Activated naive CD4-positive, alpha-beta T cell treated with anti-CD3 and anti-CD28 coated beads, Interleukin-2, amount 50 U/mL, for 72 hours (primary cell): ENCODE measurements at regions not wholly inside any gene's neighbourhood (a gene's known extent, or its start where the extent isn't known, plus 50 kb on each side); places are given as distances from the start of the nearest gene placed in this dataset.

Experiments used
- ATAC-seq, 2 donors: fragments of 150-1000 bp; cut with Tn5 transposase; 2 replicates each; pipeline ENCODE4 v1.10.0; 2021; ENCODE audit warnings: mild to moderate bottlenecking in 2 of 2, moderate library complexity in 2 of 2
- DNase-seq, 2 donors: peaks; one replicate each; pipeline ENCODE4 v3.0.0; 2021 to 2022; ENCODE audit warnings: low spot score in 2 of 2
- H3K27ac Mint-ChIP-seq, 2 donors: one replicate each; pipeline ENCODE4 v1.8.0; 2022; ENCODE audit warnings: mild to moderate bottlenecking in 2 of 2, mixed read lengths in 2 of 2
- H3K36me3 Mint-ChIP-seq, 2 donors: one replicate each; pipeline ENCODE4 v1.8.0; 2022; ENCODE audit warnings: mixed read lengths in 2 of 2
- H3K9me3 Mint-ChIP-seq, 2 donors: one replicate each; pipeline ENCODE4 v1.8.0; 2022; ENCODE audit warnings: mixed read lengths in 2 of 2

- DNase-seq: no peak
- H3K27ac Mint-ChIP-seq: no peak overlapping the region
- ATAC-seq: no peak
- H3K9me3 Mint-ChIP-seq: no peaks in the 10 kb centered on the region
- no peaks in the 10 kb centered on the region for H3K36me3 Mint-ChIP-seq
Measured at GRCh38 chr17:34164837-34165236, 90.2 kb upstream of the CCL2 start.

DNA sequence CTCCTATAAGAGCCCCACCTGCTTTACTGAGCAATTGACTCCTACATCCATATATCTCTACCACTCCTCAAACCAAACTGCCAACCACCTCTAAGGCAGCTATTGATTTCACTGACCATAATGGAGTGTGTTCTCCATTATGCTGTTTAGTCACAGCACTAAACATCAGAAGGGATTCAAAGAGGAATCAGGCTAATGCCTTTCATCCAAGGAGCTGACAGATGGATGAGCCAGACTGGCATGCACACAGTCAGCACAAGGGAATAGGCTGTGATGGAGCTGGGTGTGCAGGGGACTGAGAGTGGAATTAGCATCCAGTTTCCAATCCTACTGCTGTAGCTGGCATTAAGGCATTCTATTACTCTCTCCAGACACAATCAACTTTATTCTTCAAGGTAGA, 88.7 kb upstream of the CCL2 start:
- no peaks in the 10 kb centered on the region for H3K36me3 Mint-ChIP-seq

GRCh38 chr17:34167354-34167753, 87.7 kb upstream of the CCL2 start:
- H3K27ac Mint-ChIP-seq: no peak overlapping the region
- no peaks in the 10 kb centered on the region for H3K9me3 Mint-ChIP-seq
- H3K36me3 Mint-ChIP-seq: no peaks in the 10 kb centered on the region
- ATAC-seq: no peak
- no peak for DNase-seq

More for the DNA sequence above, 88.7 kb upstream of the CCL2 start:
- ATAC-seq (no peak), DNase-seq (no peak)
- no peak overlapping the region for H3K27ac Mint-ChIP-seq
- no peaks in the 10 kb centered on the region for H3K9me3 Mint-ChIP-seq

- H3K36me3 Mint-ChIP-seq: no peaks in the 10 kb centered on the region
- ATAC-seq (no peak), DNase-seq (no peak)
- H3K9me3 Mint-ChIP-seq: no peaks in the 10 kb centered on the region
- H3K27ac Mint-ChIP-seq: no peak overlapping the region
Measured at GRCh38 chr17:34168989-34169388, 86.1 kb upstream of the CCL2 start.

- DNase-seq (no peak), ATAC-seq (no peak)
- Mint-ChIP-seq H3K9me3 (no peaks in the 10 kb centered on the region), H3K36me3 (no peaks in the 10 kb centered on the region), H3K27ac (no peak overlapping the region)
Measured at GRCh38 chr17:34169496-34169895, 85.6 kb upstream of the CCL2 start.

DNA sequence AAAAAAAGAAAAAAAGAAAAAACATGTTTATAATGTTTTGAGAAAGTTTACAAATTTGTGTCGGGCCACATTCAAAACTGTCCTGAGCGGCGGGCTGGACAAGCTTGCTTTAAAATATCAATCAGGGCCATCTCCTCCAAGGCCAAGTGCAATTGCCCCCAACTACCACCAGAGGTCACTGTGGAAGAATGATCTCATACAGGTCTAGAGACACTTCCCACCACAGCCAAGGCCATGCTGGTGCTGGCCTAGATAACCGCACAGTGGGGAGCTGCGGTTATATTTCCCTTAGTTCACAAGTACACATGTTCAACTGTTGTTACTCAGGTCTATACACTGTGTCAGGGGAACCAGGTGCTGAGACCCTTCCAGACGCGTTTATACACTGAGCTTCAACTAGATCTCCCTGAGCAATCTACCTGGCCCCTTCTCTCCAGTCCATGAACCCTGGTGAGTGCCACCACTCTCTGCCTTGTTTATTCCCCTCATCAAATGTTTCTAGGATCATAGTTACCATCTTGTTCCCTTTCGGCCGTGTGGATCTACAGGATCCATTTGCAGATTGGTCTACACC, 83.8 kb upstream of the CCL2 start:
- DNase-seq (peak in 1 of 2 donors; percentile 59), ATAC-seq (peak; percentile 61 to 69)
- Mint-ChIP-seq H3K27ac (no peak overlapping the region), H3K9me3 (no peaks in the 10 kb centered on the region), H3K36me3 (no peaks in the 10 kb centered on the region)

DNA sequence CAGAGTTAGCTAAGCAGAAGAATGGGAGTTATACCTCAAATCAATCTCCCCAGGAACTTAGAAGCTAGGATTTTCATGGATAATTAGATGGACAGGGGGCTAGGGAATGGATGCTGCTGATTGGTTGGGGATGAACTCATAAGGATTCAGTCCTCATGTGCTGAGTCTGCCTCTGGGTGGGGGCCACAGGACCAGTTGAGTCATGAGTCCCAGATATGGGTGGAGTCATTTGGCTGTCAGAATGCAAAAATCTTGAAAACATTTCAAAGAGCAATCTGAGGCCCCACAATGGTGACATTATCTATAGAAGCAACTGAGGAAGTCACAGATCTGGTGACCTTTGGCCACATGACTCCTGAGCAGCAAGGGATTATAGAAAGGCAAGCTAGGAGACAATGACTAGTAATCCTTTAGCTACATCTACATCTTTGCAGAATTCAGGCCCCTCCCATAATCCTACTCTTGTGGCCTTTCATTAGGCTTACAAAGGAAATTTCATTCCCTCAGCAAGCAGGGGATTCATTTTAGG, 82.6 kb upstream of the CCL2 start:
- ATAC-seq: no peak
- no peak for DNase-seq
- H3K9me3 Mint-ChIP-seq: no peaks in the 10 kb centered on the region
- H3K27ac Mint-ChIP-seq: no peak overlapping the region
- H3K36me3 Mint-ChIP-seq: no peaks in the 10 kb centered on the region

DNA sequence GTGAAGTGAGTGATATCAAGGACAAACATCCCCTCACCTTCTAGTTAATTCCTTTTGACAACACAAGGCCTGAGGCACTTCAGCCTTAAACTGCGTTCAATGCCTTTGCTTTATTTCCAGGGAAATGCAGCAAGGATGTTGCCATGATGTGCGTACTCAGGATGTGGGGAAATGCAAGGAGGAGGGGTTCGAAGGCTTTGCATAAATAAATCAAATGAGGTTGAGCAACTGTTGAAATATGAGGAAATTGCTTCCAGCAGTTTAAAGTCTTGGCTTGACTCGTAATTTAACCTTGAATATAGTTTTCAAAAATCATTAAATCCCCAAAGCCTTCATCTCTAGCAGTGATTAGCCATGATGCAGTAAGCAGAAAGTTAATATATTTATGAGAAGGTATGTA, 81.8 kb upstream of the CCL2 start:
- Mint-ChIP-seq H3K27ac (no peak overlapping the region), H3K36me3 (no peaks in the 10 kb centered on the region), H3K9me3 (no peaks in the 10 kb centered on the region)
- ATAC-seq (no peak), DNase-seq (no peak)

GRCh38 chr17:34174496-34174895, 80.6 kb upstream of the CCL2 start:
- no peak for ATAC-seq
- Mint-ChIP-seq H3K9me3 (no peaks in the 10 kb centered on the region), H3K27ac (no peak overlapping the region), H3K36me3 (no peaks in the 10 kb centered on the region)
- DNase-seq: no peak

GRCh38 chr17:34176440-34176839, 78.6 kb upstream of the CCL2 start:
- no peaks in the 10 kb centered on the region for H3K36me3 Mint-ChIP-seq
- no peak for ATAC-seq

GRCh38 chr17:34177642-34178041, 77.4 kb upstream of the CCL2 start:
- Mint-ChIP-seq H3K36me3 (no peaks in the 10 kb centered on the region), H3K27ac (no peak overlapping the region), H3K9me3 (no peaks in the 10 kb centered on the region)
- no peak for ATAC-seq
- DNase-seq: no peak

More at GRCh38 chr17:34176440-34176839, 78.6 kb upstream of the CCL2 start:
- Mint-ChIP-seq H3K27ac (no peak overlapping the region), H3K9me3 (no peaks in the 10 kb centered on the region)
- DNase-seq: no peak

GRCh38 chr17:34178092-34178491, 77.0 kb upstream of the CCL2 start:
- ATAC-seq (no peak), DNase-seq (no peak)
- Mint-ChIP-seq H3K36me3 (no peaks in the 10 kb centered on the region), H3K27ac (no peak overlapping the region), H3K9me3 (no peaks in the 10 kb centered on the region)

DNA sequence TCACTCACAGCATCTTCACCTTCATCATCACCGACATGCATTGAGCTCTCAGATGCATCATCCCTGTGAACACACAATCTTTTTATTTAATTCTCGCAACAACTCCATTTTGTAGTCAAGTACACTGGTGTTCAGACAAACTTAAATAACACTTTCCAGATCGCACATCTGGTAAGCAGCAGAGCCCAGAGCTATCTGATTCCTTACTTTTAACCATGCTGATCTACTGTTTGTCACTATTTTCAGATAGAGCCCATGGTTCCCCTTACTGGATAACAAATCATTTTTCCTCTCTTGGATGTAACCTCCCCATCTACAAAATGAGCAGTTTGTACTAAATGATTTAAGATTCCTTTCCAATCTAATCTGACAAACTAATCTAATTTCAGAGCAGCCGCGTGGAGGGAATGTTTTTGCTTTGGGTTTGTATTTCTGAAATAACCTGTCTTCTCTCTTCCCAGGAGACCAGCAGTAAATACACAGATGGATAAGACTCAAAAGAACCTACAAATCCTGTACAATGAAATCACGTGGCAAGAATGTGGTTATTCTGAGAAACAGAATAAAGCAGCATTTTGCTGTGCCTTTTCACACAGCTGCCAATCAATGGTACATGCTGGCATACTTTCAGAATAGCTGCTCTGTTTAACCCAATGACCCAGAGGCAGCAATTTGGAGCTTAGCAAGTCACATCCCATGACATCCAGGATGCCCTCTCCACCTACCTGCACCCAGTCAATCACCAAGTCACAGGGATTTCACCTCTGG, 72.9 kb upstream of the CCL2 start:
- Mint-ChIP-seq H3K36me3 (no peaks in the 10 kb centered on the region), H3K27ac (no peak overlapping the region), H3K9me3 (no peaks in the 10 kb centered on the region)
- no peak for ATAC-seq
- DNase-seq: no peak

DNA sequence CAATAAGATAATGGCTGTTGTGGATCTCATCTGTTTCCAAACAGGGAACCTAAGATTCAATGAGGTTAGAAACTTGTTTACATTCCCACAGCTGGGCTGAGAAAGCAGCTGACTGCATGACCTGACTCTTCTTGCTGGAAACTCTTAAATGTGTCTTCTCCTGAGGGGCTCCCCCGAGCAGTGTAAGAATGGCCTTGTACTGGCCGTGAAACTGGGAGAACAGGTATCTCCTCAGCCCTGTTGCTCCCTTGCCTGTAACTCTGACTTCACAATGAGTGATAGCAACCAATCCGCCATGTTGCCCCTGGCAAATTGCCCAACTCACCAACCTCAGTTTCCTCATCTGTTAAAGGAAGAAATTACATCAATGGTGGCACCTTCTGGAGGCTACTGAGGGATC, 59.1 kb upstream of the CCL2 start:
- H3K27ac Mint-ChIP-seq: no peak overlapping the region
- DNase-seq (no peak), ATAC-seq (no peak)
- no peaks in the 10 kb centered on the region for H3K9me3 Mint-ChIP-seq
- no peaks in the 10 kb centered on the region for H3K36me3 Mint-ChIP-seq

GRCh38 chr17:34198519-34198918, 56.6 kb upstream of the CCL2 start:
- Mint-ChIP-seq H3K27ac (no peak overlapping the region), H3K9me3 (peaks cover 0 to 9% of the 10 kb centered on the region in 2 donors), H3K36me3 (peaks cover 0 to 11% of the 10 kb centered on the region in 2 donors)
- no peak for ATAC-seq
- DNase-seq: no peak

- no peak for ATAC-seq
- DNase-seq: no peak
- Mint-ChIP-seq H3K27ac (no peak overlapping the region), H3K36me3 (peaks cover 0 to 15% of the 10 kb centered on the region in 2 donors), H3K9me3 (peaks cover 0 to 9% of the 10 kb centered on the region in 2 donors)
Measured at GRCh38 chr17:34199454-34199853, 55.6 kb upstream of the CCL2 start.

DNA sequence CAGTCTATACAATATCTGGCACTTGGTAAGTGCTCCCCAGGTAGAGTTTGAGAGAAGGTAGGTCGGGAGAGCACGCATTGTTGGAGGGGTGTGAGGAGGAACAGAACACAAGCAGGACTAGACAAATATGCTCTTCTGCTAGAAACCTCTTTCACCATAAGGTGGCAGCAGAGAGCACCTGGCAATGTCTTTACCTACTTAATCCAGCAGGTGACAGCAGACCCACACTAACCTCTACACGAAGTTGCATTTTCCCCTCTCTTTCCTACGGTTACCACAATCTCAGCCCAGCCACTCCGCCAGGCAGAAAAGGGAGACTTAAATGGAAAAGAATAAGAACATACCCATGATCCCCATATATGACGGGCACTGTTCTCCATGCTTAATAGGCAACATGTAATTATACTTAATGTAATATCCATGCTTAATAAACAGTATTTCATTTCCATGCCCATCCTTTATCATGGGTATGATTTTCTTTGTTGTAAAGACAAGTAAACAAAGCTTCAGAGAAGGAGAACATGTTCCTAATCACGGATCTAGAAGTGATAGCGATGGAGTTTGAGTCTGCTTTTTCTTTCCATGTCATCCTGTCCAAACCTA, 55.1 kb upstream of the CCL2 start:
- H3K36me3 Mint-ChIP-seq: peaks cover 0 to 15% of the 10 kb centered on the region in 2 donors
- peaks cover 0 to 9% of the 10 kb centered on the region in 2 donors for H3K9me3 Mint-ChIP-seq
- peak in 1 of 2 donors; percentile 79 for DNase-seq
- H3K27ac Mint-ChIP-seq: no peak overlapping the region
- ATAC-seq: peak; percentile 49 to 59
